Activated CD4-positive, alpha-beta T cell treated with anti-CD3 and anti-CD28 coated beads, Interleukin-2, amount 50 U/mL, for 16 hours (primary cell): ENCODE measurements at regions not wholly inside any gene's neighbourhood (a gene's known extent, or its start where the extent isn't known, plus 50 kb on each side); places are given as distances from the start of the nearest gene placed in this dataset.

Experiments used
- DNase-seq: peaks from one replicate; pipeline ENCODE4 v3.0.0-alpha.2; 2020

DNA sequence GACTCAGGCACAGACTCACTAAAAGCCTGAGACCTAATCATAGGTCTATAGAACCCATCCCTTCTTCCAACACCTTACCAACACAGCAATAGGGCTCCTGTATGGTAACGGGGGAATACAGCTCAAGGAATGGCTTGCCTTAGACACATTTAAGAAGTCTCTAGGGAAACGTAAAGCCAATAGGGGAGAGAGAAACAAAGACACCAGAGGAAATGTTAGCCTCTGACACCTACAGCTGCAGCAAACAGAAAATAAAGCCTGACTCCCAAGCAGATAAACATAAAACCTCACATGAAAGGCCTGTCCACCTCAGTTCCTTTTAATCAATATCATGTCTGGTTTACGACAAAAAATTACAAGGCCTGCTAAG is 51.1 kb upstream of the NCOA1 start:
- DNase-seq: no peak

DNA sequence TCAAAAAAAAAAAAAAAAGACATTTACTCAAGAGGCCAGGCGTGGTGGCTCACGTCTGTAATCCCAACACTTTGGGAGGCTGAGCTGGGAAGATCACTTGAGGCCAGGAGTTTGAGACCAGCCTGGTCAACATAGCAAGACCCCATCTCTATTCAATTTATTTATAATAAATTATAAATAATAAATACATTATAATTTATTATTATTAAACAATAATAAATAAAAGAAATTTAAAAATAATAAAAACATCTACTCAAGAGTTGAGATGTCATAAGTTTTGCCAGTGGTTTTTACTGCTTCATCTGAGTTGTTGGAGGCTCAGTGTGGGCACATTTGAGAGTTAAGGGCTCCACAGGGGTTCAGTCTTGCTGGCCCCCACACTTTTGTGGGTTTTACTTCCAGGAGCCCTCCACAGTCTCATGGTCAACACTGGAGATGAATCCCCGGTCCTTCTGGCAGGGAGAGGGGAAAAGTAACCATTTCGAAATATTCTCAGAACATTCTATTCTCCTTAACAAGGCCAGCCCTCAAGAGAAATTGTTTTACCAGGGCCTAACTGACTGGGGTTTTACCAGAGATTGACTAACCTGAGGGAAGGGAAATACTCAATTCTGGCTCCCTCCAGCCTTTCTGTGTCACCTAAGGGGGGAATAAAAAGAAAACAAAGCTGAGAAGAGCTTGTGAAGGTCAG is 51.6 kb upstream of the NCOA1 start:
- no peak for DNase-seq

DNA sequence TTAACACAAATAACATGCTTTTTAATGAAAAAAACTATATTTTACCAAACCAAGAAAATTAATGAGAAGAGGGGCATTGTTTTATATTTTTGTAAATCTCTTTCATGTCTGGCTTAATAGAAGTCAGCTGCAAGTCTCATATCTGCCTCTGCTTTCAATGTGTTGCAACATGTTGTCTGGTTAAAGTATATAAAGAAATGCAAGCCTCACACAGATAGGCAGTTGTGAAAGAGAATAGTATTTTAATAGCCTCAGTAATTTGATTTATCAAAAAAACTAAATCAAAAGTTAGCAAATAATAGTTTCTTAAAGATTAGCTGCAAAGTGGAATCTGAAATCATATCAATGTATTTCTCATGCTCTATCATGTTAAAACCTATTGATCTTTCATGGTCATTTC is 52.9 kb upstream of the NCOA1 start:
- no peak for DNase-seq

- no peak for DNase-seq
Observed at GRCh38 chr2:24435391-24436316, 55.4 kb upstream of the NCOA1 start.

GRCh38 chr2:24434541-24434940 is 56.5 kb upstream of the NCOA1 start:
- DNase-seq: no peak

- no peak for DNase-seq
Observed at GRCh38 chr2:24432735-24433134, 58.3 kb upstream of the NCOA1 start.

- no peak for DNase-seq
Observed at GRCh38 chr2:24432121-24432520, 58.9 kb upstream of the NCOA1 start.

DNA sequence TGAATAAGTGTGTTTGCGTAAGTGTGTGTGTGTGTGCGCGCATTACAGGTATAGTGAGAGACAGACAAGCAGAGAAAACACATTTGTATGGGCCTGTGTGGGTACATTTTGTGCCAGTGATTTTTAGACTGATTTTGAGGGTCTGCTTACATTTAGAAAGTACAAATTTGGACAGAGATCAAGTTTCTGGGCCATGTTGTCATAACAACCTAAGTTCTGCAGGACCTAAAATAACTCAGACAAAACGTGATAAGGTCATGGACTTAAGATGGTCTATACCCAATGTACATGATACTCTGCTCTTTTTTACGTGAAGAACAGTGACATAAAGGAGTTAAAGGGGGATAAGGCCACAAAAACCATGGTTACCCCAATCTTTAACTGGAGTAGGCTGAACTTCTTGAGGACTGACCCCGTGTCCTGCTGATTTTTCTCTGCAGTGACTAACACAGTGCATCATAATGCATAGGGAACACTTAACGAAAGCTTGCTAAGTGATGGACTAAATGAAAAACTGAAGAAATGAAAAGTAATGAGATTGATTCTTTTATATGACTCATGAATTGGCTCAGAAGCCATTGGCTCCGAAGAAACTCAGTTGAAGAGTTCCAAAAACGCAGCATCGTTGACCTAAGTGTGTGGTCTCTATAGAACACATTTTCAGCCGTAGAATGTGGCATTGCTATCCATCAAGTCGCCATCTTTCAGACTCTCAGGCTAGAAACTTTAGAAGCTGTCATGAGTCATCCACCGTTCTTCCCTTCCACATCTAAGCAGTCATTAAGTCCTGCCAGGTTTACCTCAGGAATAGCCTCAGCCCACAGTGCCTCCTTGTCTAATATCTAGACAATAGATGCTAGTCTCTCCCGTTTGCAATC is 61.6 kb upstream of the NCOA1 start:
- DNase-seq: no peak

- no peak for DNase-seq
Observed at GRCh38 chr2:24424387-24424786, 64.1 kb upstream of the ITSN2 start.

- no peak for DNase-seq
Observed at GRCh38 chr2:24423095-24423494, 62.8 kb upstream of the ITSN2 start.

DNA sequence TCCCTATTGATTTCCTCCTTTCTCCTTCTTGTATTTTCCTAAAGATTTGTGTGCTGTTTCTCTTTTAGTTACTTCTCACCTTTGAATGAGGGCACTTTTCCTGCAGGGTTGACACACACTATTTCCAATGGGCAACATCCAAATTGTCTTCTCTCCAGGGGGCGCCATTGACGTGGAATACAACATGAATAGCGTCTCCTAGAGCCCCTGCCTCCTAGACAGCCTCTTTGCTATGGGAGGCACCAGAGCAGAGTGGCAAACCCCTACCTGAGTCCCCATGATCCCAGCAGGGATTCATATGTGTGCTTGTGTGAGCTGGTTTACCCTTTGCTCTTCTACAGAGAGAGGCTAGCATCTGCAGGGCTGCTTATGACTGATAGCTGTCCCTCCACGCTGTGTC is 61.3 kb upstream of the ITSN2 start:
- DNase-seq: peak; percentile 62

- DNase-seq: no peak
Observed at GRCh38 chr2:24420373-24420772, 60.0 kb upstream of the ITSN2 start.

- no peak for DNase-seq
Observed at GRCh38 chr2:24418166-24418841, 58.0 kb upstream of the ITSN2 start.

GRCh38 chr2:24412812-24413211 is 52.5 kb upstream of the ITSN2 start:
- no peak for DNase-seq

DNA sequence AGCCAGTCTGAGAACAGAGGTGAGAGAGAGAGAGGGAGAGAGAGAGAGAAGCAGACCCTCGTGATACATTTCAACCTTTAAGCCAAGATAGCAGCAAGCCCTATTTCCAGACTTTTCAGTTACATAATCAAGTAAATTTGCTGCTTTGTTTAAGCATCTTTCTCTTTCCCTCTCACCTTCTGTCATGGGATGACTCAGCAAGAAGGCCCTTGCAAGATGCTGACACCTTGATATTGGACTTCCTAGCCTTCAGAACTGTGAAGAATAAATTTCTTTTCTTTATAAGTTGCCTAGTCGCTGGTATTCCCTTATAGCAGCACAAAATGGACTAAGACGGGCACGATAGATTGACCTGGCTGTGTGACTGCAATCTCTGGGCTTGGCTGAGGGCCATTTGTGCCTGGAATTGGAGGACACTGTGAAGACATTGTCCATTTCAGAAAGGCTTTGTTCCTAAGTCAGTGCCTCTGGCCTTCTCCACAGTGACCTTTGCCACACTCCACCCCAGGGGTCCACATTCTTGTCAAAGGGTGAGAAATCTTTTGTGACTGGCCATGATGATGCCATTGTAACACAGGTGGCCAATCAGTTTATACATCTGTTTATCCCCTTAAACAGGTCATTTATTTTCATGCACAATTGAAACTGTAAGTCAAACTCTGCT is 51.3 kb upstream of the ITSN2 start:
- peak; percentile 16 for DNase-seq

DNA sequence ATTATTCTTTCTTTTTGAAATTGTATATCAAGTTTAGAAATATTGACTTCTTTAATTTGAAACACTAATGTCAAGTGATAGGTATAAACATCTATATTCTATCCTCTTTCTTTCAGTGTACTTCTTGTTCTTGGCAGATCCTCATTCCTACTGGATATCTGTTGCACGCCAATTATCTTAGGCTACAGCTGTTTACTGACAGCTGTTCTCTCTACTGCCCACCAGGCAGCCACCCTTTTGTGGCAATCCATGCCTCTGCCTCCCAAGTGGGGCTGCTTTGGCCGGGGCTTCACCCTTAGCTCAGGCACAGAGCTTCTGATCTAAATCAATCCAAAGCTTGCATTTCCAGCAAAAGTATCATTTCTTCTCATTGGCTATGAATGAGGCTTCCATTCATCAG is 50.6 kb upstream of the ITSN2 start:
- DNase-seq: no peak

DNA sequence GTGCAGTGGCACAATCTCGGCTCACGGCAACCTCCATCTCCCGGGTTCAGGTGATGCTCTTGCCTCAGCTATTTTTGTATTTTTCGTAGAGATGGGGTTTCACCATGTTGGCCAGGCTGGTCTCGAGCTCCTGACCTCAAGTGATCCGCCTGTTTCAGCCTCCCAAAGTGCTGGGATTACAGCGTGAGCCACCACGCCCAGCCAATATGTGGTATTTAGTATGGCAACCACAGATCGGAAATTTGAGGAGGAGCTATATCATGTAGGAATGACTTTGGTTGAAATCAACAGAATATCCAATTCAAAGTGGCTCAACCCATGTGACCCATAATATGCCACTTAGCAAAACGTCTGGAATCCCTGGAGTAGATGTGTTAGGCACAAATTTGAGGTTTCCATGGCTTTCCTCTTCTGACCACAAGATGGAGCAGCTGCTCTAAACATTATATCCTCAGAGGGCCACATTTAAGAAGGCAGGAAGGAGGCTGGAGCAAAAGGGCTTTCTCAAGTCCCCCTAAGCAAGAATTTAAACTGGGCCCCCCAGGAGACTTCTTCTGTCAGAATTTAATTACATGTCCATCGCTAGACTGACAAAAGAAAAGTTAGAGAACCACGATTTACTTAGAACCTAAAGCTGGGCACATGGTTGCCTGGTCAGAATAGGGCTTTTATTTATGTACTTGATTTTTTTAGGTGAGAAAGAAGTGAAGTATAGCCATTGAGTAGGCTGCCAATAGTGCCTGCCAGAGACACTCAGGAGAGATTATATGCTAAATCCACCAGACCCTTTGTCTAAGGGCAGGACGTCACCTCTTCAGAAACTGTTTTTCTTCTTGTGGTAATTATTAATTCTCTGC is 49.6 kb upstream of the ITSN2 start:
- DNase-seq: peak; percentile 68
